HepG2 (cell line): ENCODE measurements at regions not wholly inside any gene's neighbourhood (a gene's known extent, or its start where the extent isn't known, plus 50 kb on each side); places are given as distances from the start of the nearest gene placed in this dataset.

Experiments
- ATAC-seq: fragments of 200-7000 bp; cut with Tn5 transposase; 3 replicates; pipeline ENCODE4 v1.9.1; 2020; ENCODE audit warnings: mild to moderate bottlenecking, moderate library complexity
- BruUV-seq: library from RNA; stranded (reverse); fragments of 400-500 nt; replicated peaks from 2 replicates; lab custom pipeline; 2021; lab: Mats Ljungman, UMichigan
- CTCF ChIA-PET: fragments of 300-600 bp; formaldehyde crosslinking; extraction: SDS; loops from one replicate; lab custom pipeline; 2021; ENCODE audit warnings: low total read pairs, inconsistent platforms, low intra/inter-chr PET ratio; lab: Yijun Ruan, JAX
- POLR2A ChIA-PET: fragments of 350-600 bp; sonication (Branson Sonifier 250); formaldehyde crosslinking; loops from one replicate; lab custom pipeline; 2020; ENCODE audit warnings: antibody characterized with exemption, inconsistent platforms; lab: Yijun Ruan, JAX
- DNase-seq: peaks from one replicate; pipeline ENCODE4 v3.0.0-alpha.2; 2015; ENCODE audit warnings: low spot score
- FAIRE-seq: peaks from 3 replicates; lab custom pipeline; 2011; peaks lifted over from hg19 to GRCh38; lab: Jason Lieb, UNC
- H2AFZ ChIP-seq: one replicate; pipeline ENCODE4 v1.6.1; 2011; ENCODE audit warnings: low read length, inconsistent platforms
- H3K27ac ChIP-seq: fragments of 300-600 bp; 3 replicates; pipeline ENCODE4 v1.8.0; 2011; ENCODE audit warnings: mixed run types, mild to moderate bottlenecking, mixed read lengths, low read length, inconsistent platforms; ENCODE audit not compliant: insufficient read depth; ENCODE audit errors: extremely low read length
- H3K27me3 ChIP-seq, 2 experiments: fragments of 200-600 bp in 1 of 2; 2 replicates in 1 of 2; 3 replicates in 1 of 2; pipeline versions ENCODE4 v1.6.0 to v1.8.0; 2011; ENCODE audit warnings: low read length in 2 of 2, mild to moderate bottlenecking in 2 of 2, moderate library complexity in 2 of 2, inconsistent platforms in 1 of 2; ENCODE audit not compliant: insufficient read depth in 2 of 2, control insufficient read depth in 1 of 2
- H3K36me3 ChIP-seq, 2 experiments: fragments of 200-600 bp in 1 of 2; replicated peaks in 1 of 2; 2 replicates in 1 of 2; 3 replicates in 1 of 2; pipeline versions ENCODE4 v1.5.1 to v1.8.0; 2011; ENCODE audit warnings: low read length in 2 of 2, inconsistent platforms in 1 of 2; ENCODE audit not compliant: insufficient read depth in 2 of 2, control insufficient read depth in 1 of 2
- H3K4me1 ChIP-seq: 2 replicates; pipeline ENCODE4 v1.5.1; 2012; ENCODE audit warnings: low read length, inconsistent platforms; ENCODE audit not compliant: insufficient read depth
- H3K4me2 ChIP-seq: 2 replicates; pipeline ENCODE4 v1.6.0; 2011; ENCODE audit warnings: low read depth, low read length, inconsistent platforms
- H3K4me3 ChIP-seq, 3 experiments: fragments of 200-600 bp in 1 of 3; sonication (generic), shearing (Covaris generic) in 1 of 3; replicated peaks in 1 of 3; 2 replicates each; pipeline ENCODE4 v1.5.1; 2011 to 2016; ENCODE audit warnings: low read length in 3 of 3, inconsistent platforms in 2 of 3, low read depth in 2 of 3, mild to moderate bottlenecking in 2 of 3, control low read depth in 1 of 3, mixed read lengths in 1 of 3; ENCODE audit not compliant: insufficient read depth in 1 of 3
- H3K79me2 ChIP-seq: one replicate; pipeline ENCODE4 v1.6.1; 2011; ENCODE audit warnings: low read length, inconsistent platforms; ENCODE audit not compliant: insufficient read depth
- H3K9ac ChIP-seq: 2 replicates; pipeline ENCODE4 v1.6.0; 2011; ENCODE audit warnings: mild to moderate bottlenecking, low read depth, low read length, inconsistent platforms; ENCODE audit not compliant: insufficient read depth
- H3K9me3 ChIP-seq: 2 replicates; pipeline ENCODE4 v1.5.1; 2012; ENCODE audit warnings: mild to moderate bottlenecking, low read length
- H4K20me1 ChIP-seq: 2 replicates; pipeline ENCODE4 v1.6.0; 2011; ENCODE audit warnings: inconsistent platforms, mild to moderate bottlenecking, low read length, moderate library complexity; ENCODE audit not compliant: insufficient read depth
- GABPB1 ChIP-seq: IDR thresholded peaks from 2 replicates; pipeline ENCODE4 v1.6.1; 2016; ENCODE audit warnings: mild to moderate bottlenecking, missing genetic modification reagents, moderate library complexity, missing compliant biosample characterization
- JUN ChIP-seq: sonication (generic); formaldehyde crosslinking; IDR thresholded peaks from 2 replicates; pipeline ENCODE4 v1.4.0; 2020; ENCODE audit warnings: mild to moderate bottlenecking, missing genetic modification reagents
- KMT2A ChIP-seq: sonication (generic); formaldehyde crosslinking; IDR thresholded peaks from 2 replicates; pipeline ENCODE4 v1.4.0; 2020; ENCODE audit warnings: missing genetic modification reagents
- NFIB ChIP-seq: sonication (generic); formaldehyde crosslinking; IDR thresholded peaks from 2 replicates; pipeline ENCODE4 v1.9.0; 2021; ENCODE audit warnings: missing genetic modification reagents, mild to moderate bottlenecking, borderline replicate concordance
- RORA ChIP-seq: sonication (generic); formaldehyde crosslinking; IDR thresholded peaks from 2 replicates; pipeline ENCODE4 v1.5.0; 2020; ENCODE audit warnings: mild to moderate bottlenecking, missing genetic modification reagents, moderate library complexity
- ZMYM2 ChIP-seq: sonication (generic); formaldehyde crosslinking; IDR thresholded peaks from 2 replicates; pipeline ENCODE4 v1.8.0; 2022; ENCODE audit warnings: mild to moderate bottlenecking, missing genetic modification reagents
- ZNF17 ChIP-seq: sonication (generic); formaldehyde crosslinking; IDR thresholded peaks from 2 replicates; pipeline ENCODE4 v1.5.0; 2020; ENCODE audit warnings: mild to moderate bottlenecking, missing genetic modification reagents
- ZNF225 ChIP-seq: sonication (generic); formaldehyde crosslinking; IDR thresholded peaks from 2 replicates; pipeline ENCODE4 v1.4.0; 2020; ENCODE audit warnings: mild to moderate bottlenecking, missing genetic modification reagents
- ZNF441 ChIP-seq: sonication (generic); formaldehyde crosslinking; IDR thresholded peaks from 2 replicates; pipeline ENCODE4 v1.7.0; 2021; ENCODE audit warnings: missing genetic modification reagents, borderline replicate concordance
- ZNF777 ChIP-seq: sonication (generic); formaldehyde crosslinking; IDR thresholded peaks from 2 replicates; pipeline ENCODE4 v1.4.0; 2020; ENCODE audit warnings: missing genetic modification reagents
- WGBS: methylation state at CpG from one replicate; pipeline ENCODE4 v1.1.6; 2017; ENCODE audit warnings: low lambda C conversion rate; 5-methylcytosine and 5-hydroxymethylcytosine counted together
- in situ Hi-C: cut with HindIII; loops from 2 replicates; pipeline ENCODE4 v1.10.0; 2017; ENCODE audit warnings: low pct_unique_long_range_greater_than_20kb; ENCODE audit not compliant: extremely low pct_ligation_motif_present
- intact Hi-C: fragments of 100-400 bp; cut with micrococcal nuclease; formaldehyde crosslinking; loops from one replicate; pipeline ENCODE4 v1.10.0; 2022; ENCODE audit not compliant: unreplicated experiment
- TF ChIP-seq, protein P1 (sequence below): sonication (generic); formaldehyde crosslinking; IDR thresholded peaks from 2 replicates; pipeline ENCODE4 v1.4.0; 2020; ENCODE audit warnings: missing genetic modification reagents
- TF ChIP-seq, protein P2 (sequence below): sonication (generic); formaldehyde crosslinking; IDR thresholded peaks from 2 replicates; pipeline ENCODE4 v1.9.0; 2022; ENCODE audit warnings: low read depth, missing genetic modification reagents
- TF ChIP-seq, protein P3 (sequence below): sonication (generic); formaldehyde crosslinking; IDR thresholded peaks from 2 replicates; pipeline ENCODE4 v1.5.0; 2020; ENCODE audit warnings: missing genetic modification reagents, mild to moderate bottlenecking, borderline replicate concordance
- TF ChIP-seq, protein P4 (sequence below): sonication (generic); formaldehyde crosslinking; IDR thresholded peaks from 2 replicates; pipeline ENCODE4 v1.4.0; 2020; ENCODE audit warnings: missing genetic modification reagents, borderline replicate concordance

DNA sequence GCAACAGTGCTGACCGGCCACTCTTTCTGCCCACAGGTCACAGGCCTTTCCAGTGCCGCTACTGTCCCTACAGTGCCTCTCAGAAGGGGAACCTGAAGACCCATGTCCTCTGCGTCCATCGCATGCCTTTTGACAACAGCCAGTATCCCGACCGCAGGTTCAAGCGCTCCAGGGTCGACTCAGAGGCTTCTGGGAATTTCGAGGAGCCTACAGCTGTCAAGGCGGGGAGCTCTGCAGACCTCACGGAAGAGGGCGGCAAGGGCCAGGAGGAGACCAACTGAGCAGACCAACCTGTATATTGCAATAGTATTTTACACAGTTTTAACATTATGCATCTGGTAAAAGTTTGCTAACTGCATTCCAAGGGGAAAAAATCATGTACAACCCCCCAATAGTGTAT lies 338.5 kb downstream of the ZNF536 start (continued):
- TF ChIP-seq, protein P1, sequence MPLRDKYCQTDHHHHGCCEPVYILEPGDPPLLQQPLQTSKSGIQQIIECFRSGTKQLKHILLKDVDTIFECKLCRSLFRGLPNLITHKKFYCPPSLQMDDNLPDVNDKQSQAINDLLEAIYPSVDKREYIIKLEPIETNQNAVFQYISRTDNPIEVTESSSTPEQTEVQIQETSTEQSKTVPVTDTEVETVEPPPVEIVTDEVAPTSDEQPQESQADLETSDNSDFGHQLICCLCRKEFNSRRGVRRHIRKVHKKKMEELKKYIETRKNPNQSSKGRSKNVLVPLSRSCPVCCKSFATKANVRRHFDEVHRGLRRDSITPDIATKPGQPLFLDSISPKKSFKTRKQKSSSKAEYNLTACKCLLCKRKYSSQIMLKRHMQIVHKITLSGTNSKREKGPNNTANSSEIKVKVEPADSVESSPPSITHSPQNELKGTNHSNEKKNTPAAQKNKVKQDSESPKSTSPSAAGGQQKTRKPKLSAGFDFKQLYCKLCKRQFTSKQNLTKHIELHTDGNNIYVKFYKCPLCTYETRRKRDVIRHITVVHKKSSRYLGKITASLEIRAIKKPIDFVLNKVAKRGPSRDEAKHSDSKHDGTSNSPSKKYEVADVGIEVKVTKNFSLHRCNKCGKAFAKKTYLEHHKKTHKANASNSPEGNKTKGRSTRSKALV (CRISPR knock-in tag) = no peak
- TF ChIP-seq, all 625 proteins: peak for 0

DNA sequence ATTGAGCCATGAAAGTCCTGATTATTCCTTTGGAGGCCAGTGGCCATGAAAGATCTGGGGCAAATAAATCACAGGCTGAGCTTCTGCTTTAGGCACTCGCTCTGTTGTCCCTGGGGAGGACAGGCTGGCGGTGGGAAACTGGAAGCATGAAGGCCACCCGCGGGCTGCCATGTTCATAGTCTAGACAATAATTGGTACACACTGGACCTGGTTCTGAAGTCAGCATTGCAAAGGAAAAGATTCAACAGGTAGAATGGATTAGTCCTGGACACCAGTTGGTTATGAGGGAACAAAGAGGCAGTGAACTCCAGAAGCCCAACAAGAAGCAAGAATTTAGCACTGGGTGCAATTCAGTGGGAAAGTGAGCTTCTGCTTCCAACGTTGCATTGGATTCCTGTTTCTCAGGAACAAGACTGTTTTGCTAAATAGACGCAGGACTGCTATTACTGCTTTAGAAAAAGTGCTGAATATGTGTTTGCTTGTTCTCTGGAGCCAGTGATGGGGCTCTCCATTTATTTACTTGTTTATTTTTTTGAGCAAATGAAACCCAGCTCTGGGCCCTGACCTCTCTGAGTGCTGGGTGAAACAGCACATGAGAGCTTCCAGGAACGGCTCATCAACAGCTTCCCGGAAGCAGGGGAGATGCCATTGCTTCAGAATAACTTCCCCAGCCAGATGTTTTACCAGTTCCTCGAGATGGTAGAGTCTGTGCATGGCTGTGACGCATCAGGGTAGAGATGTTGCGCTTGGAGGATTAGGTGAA lies 336.4 kb downstream of the ZNF536 start:
- intact Hi-C loops = no loop called here
- Histone ChIP-seq H3K9ac (no peak overlapping the region), H3K9me3 (no peaks in the 10 kb centered on the region), H3K4me2 (no peak overlapping the region), H3K36me3 (no peaks in the 10 kb centered on the region), H2AFZ (no peak overlapping the region), H3K27me3 (peaks cover 0 to 20% of the 10 kb centered on the region in 2 experiments; a peak in 2 of 5 replicates), H3K4me1 (no peaks in the 10 kb centered on the region), H3K79me2 (no peaks in the 10 kb centered on the region), H3K4me3 (no peak overlapping the region), H3K27ac (no peak overlapping the region), H4K20me1 (no peaks in the 10 kb centered on the region)
- no TSS peak for BruUV-seq
- DNase-seq = no peak
- TF ChIP-seq, protein P2, sequence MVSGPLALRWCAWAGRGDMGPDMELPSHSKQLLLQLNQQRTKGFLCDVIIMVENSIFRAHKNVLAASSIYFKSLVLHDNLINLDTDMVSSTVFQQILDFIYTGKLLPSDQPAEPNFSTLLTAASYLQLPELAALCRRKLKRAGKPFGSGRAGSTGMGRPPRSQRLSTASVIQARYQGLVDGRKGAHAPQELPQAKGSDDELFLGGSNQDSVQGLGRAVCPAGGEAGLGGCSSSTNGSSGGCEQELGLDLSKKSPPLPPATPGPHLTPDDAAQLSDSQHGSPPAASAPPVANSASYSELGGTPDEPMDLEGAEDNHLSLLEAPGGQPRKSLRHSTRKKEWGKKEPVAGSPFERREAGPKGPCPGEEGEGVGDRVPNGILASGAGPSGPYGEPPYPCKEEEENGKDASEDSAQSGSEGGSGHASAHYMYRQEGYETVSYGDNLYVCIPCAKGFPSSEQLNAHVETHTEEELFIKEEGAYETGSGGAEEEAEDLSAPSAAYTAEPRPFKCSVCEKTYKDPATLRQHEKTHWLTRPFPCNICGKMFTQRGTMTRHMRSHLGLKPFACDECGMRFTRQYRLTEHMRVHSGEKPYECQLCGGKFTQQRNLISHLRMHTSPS (CRISPR knock-in tag) = no peak
- no peak for TF ChIP-seq ZNF777 (CRISPR knock-in tag)
- TF ChIP-seq RORA (CRISPR knock-in tag) = no peak
- TF ChIP-seq GABPB1 = no peak
- TF ChIP-seq ZMYM2 (CRISPR knock-in tag) = no peak
- no peak for TF ChIP-seq NFIB
- TF ChIP-seq ZNF17 (CRISPR knock-in tag) = no peak
- TF ChIP-seq, protein P3, sequence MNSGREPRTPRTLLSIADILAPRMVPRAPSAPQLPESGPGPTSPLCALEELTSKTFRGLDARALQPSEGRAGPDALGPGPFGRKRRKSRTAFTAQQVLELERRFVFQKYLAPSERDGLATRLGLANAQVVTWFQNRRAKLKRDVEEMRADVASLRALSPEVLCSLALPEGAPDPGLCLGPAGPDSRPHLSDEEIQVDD (CRISPR knock-in tag) = no peak
- TF ChIP-seq, protein P4, sequence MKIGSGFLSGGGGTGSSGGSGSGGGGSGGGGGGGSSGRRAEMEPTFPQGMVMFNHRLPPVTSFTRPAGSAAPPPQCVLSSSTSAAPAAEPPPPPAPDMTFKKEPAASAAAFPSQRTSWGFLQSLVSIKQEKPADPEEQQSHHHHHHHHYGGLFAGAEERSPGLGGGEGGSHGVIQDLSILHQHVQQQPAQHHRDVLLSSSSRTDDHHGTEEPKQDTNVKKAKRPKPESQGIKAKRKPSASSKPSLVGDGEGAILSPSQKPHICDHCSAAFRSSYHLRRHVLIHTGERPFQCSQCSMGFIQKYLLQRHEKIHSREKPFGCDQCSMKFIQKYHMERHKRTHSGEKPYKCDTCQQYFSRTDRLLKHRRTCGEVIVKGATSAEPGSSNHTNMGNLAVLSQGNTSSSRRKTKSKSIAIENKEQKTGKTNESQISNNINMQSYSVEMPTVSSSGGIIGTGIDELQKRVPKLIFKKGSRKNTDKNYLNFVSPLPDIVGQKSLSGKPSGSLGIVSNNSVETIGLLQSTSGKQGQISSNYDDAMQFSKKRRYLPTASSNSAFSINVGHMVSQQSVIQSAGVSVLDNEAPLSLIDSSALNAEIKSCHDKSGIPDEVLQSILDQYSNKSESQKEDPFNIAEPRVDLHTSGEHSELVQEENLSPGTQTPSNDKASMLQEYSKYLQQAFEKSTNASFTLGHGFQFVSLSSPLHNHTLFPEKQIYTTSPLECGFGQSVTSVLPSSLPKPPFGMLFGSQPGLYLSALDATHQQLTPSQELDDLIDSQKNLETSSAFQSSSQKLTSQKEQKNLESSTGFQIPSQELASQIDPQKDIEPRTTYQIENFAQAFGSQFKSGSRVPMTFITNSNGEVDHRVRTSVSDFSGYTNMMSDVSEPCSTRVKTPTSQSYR (CRISPR knock-in tag) = no peak
- TF ChIP-seq JUN = no peak
- TF ChIP-seq ZNF225 (CRISPR knock-in tag) = no peak
- TF ChIP-seq KMT2A (CRISPR knock-in tag) = no peak
- no peak for TF ChIP-seq ZNF441
- no peak for ATAC-seq
- WGBS = 29% methylated on average over 8 of the region's 11 CpGs
- in situ Hi-C loops = no loop called here
- ChIA-PET POLR2A (no interaction called here), CTCF (no interaction called here)
- no peak for FAIRE-seq
